ENCODE measurements at regions not wholly inside any gene's neighbourhood (a gene's known extent, or its start where the extent isn't known, plus 50 kb on each side); places are given as distances from the start of the nearest gene placed in this dataset.

GRCh38 chrX:42028109-42028508 lies 104.8 kb upstream of the CASK start:
- TF ChIP-seq CTCF (IDR thresholded peaks at IDR 0.05) = no peak
- no peak for TF ChIP-seq POLR2AphosphoS5 (IDR thresholded peaks at IDR 0.05; ENCODE audit: low read depth, low read length)
- TF ChIP-seq REST (IDR thresholded peaks at IDR 0.05; ENCODE audit: insufficient read depth in 1 of 2, low read depth in 2 of 2, low read length in 1 of 2) = no peak

Data from Panc1 (cell line).